Right cardiac atrium (tissue), 5 donors: ENCODE measurements at regions not wholly inside any gene's neighbourhood (a gene's known extent, or its start where the extent isn't known, plus 50 kb on each side); places are given as distances from the start of the nearest gene placed in this dataset.
"Not testable (repeated sequence)": the region's sequence is repeated elsewhere in the genome, so short reads cannot be mapped to it uniquely, and the experiment has no call there.

Source experiments
- ATAC-seq, 2 donors: fragments of 200-7000 bp; cut with Tn5 transposase; one replicate each; pipeline versions ENCODE4 v1.8.0 to v1.9.1; 2020; ENCODE audit warnings: moderate library complexity in 2 of 2, mild to moderate bottlenecking in 1 of 2
- DNase-seq, 3 donors: peaks; one replicate each; pipeline ENCODE4 v3.0.0-alpha.2; 2020
- H3K27ac ChIP-seq: one replicate; pipeline ENCODE4 v1.5.1; 2013; ENCODE audit warnings: mild to moderate bottlenecking, low read length, control low read depth, moderate library complexity
- H3K27me3 ChIP-seq: one replicate; pipeline ENCODE4 v1.6.1; 2013; ENCODE audit not compliant: control insufficient read depth, insufficient read depth
- H3K4me1 ChIP-seq: one replicate; pipeline ENCODE4 v1.6.1; 2013; ENCODE audit warnings: low read length; ENCODE audit not compliant: control insufficient read depth, insufficient read depth
- H3K4me3 ChIP-seq: one replicate; pipeline ENCODE4 v1.5.1; 2013; ENCODE audit warnings: low read length, control low read depth
- H3K9me3 ChIP-seq: one replicate; pipeline ENCODE4 v1.6.1; 2013; ENCODE audit warnings: low read length; ENCODE audit not compliant: control insufficient read depth
- WGBS: extraction: QIAGEN DNeasy Blood & Tissue Kit; methylation state at CpG from one replicate; pipeline ENCODE4 v1.1.7; 2013; 5-methylcytosine and 5-hydroxymethylcytosine counted together
- intact Hi-C, 4 donors: fragments of 100-400 bp; cut with DNase I; formaldehyde crosslinking; loops; one replicate each; pipeline versions ENCODE4 v1.11.0 to v1.14.0; 2022 to 2023
- donor health status: healthy with polysubstance abuse.
- donor health status: DM: no; HTN: yes; CAD: no.
- donor health status: DM: no; HTN: no; CAD: no.
- donor health status: DM: no; HTN: yes; CAD: no; lungs with severe emphysema.
- donor health status: DM: yes; HTN: yes; CAD: no.

GRCh38 chr22:48403521-48404403 is 1423.9 kb downstream of the BRD1 start:
- H3K4me1 ChIP-seq: no peaks in the 10 kb centered on the region
- H3K9me3 ChIP-seq: no peaks in the 10 kb centered on the region
- H3K27ac ChIP-seq: no peak overlapping the region
- no peaks in the 10 kb centered on the region for H3K27me3 ChIP-seq
- DNase-seq (no peak), ATAC-seq (no peak)
- no peak overlapping the region for H3K4me3 ChIP-seq
- 63% methylated on average over 22 of the region's 22 CpGs for WGBS
- intact Hi-C loops: no loop called here

GRCh38 chr22:48402591-48403031 is 1425.1 kb downstream of the BRD1 start:
- Histone ChIP-seq H3K4me3 (no peak overlapping the region), H3K9me3 (no peaks in the 10 kb centered on the region), H3K4me1 (no peaks in the 10 kb centered on the region), H3K27ac (no peak overlapping the region), H3K27me3 (no peaks in the 10 kb centered on the region)
- WGBS: 89% methylated on average over 21 of the region's 21 CpGs
- ATAC-seq (no peak), DNase-seq (no peak)
- intact Hi-C loops: no loop called here

GRCh38 chr22:48401523-48401922 is 1426.2 kb downstream of the BRD1 start:
- H3K9me3 ChIP-seq, intact Hi-C loops, DNase-seq, H3K27ac ChIP-seq, H3K4me3 ChIP-seq, H3K4me1 ChIP-seq, H3K27me3 ChIP-seq, ATAC-seq: not testable (repeated sequence)
- WGBS: 87% methylated on average over 1 of the region's 1 CpG

GRCh38 chr22:48398181-48398905 is 1429.3 kb downstream of the BRD1 start:
- H3K4me3 ChIP-seq: no peak overlapping the region
- WGBS: 81% methylated on average over 11 of the region's 11 CpGs
- intact Hi-C loops: no loop called here
- ATAC-seq: no peak
- no peak overlapping the region for H3K27ac ChIP-seq
- H3K27me3 ChIP-seq: no peaks in the 10 kb centered on the region
- H3K4me1 ChIP-seq: no peaks in the 10 kb centered on the region
- DNase-seq: no peak
- no peaks in the 10 kb centered on the region for H3K9me3 ChIP-seq

- Histone ChIP-seq H3K27me3 (no peaks in the 10 kb centered on the region), H3K27ac (no peak overlapping the region), H3K4me3 (no peak overlapping the region), H3K9me3 (no peaks in the 10 kb centered on the region), H3K4me1 (no peaks in the 10 kb centered on the region)
- 81% methylated on average over 16 of the region's 16 CpGs for WGBS
- ATAC-seq (no peak), DNase-seq (no peak)
- intact Hi-C loops: no loop called here
These were observed 1430.0 kb downstream of the BRD1 start for GRCh38 chr22:48397531-48398180.

GRCh38 chr22:48396785-48397530 is 1430.7 kb downstream of the BRD1 start:
- no peaks in the 10 kb centered on the region for H3K4me1 ChIP-seq
- intact Hi-C loops: no loop called here
- ATAC-seq (no peak), DNase-seq (no peak)
- WGBS: 83% methylated on average over 31 of the region's 31 CpGs
- no peak overlapping the region for H3K27ac ChIP-seq
- no peaks in the 10 kb centered on the region for H3K9me3 ChIP-seq
- no peaks in the 10 kb centered on the region for H3K27me3 ChIP-seq
- H3K4me3 ChIP-seq: no peak overlapping the region

GRCh38 chr22:48396091-48396784 is 1431.4 kb downstream of the BRD1 start:
- Histone ChIP-seq H3K27me3 (no peaks in the 10 kb centered on the region), H3K4me1 (no peaks in the 10 kb centered on the region), H3K27ac (no peak overlapping the region), H3K9me3 (no peaks in the 10 kb centered on the region), H3K4me3 (no peak overlapping the region)
- WGBS: 77% methylated on average over 20 of the region's 20 CpGs
- intact Hi-C loops: no loop called here
- DNase-seq (no peak), ATAC-seq (no peak)

GRCh38 chr22:48395201-48395600 is 1432.5 kb downstream of the BRD1 start:
- WGBS: 76% methylated on average over 13 of the region's 13 CpGs
- Histone ChIP-seq H3K4me1 (no peaks in the 10 kb centered on the region), H3K9me3 (no peaks in the 10 kb centered on the region), H3K27ac (no peak overlapping the region), H3K4me3 (no peak overlapping the region), H3K27me3 (no peaks in the 10 kb centered on the region)
- intact Hi-C loops: no loop called here
- ATAC-seq: no peak
- DNase-seq: no peak

GRCh38 chr22:48394787-48395186 is 1432.9 kb downstream of the BRD1 start:
- no peak overlapping the region for H3K4me3 ChIP-seq
- ATAC-seq: no peak

GRCh38 chr22:48393885-48394284 is 1433.8 kb downstream of the BRD1 start:
- 86% methylated on average over 10 of the region's 10 CpGs for WGBS
- intact Hi-C loops: no loop called here
- H3K27me3 ChIP-seq: no peaks in the 10 kb centered on the region
- DNase-seq (no peak), ATAC-seq (no peak)
- no peak overlapping the region for H3K27ac ChIP-seq
- H3K9me3 ChIP-seq: no peaks in the 10 kb centered on the region
- no peaks in the 10 kb centered on the region for H3K4me1 ChIP-seq
- H3K4me3 ChIP-seq: no peak overlapping the region

More at GRCh38 chr22:48394787-48395186, 1432.9 kb downstream of the BRD1 start:
- WGBS: 68% methylated on average over 8 of the region's 8 CpGs
- no peaks in the 10 kb centered on the region for H3K4me1 ChIP-seq
- no peak overlapping the region for H3K27ac ChIP-seq
- no peak for DNase-seq
- no peaks in the 10 kb centered on the region for H3K27me3 ChIP-seq
- intact Hi-C loops: no loop called here
- H3K9me3 ChIP-seq: no peaks in the 10 kb centered on the region
